NCI-H2196 treated with DMSO at 0.1 percent for 48 hours (cell line): ENCODE measurements at regions not wholly inside any gene's neighbourhood (a gene's known extent, or its start where the extent isn't known, plus 50 kb on each side); places are given as distances from the start of the nearest gene placed in this dataset.
A peak's percentile ranks its signal among the peaks of the same experiment; 100 is the strongest.

Source experiments
- DNase-seq: peaks from one replicate; lab custom pipeline; 2025; ENCODE audit not compliant: unreplicated experiment; lab: John Stamatoyannopoulos, UW

DNA sequence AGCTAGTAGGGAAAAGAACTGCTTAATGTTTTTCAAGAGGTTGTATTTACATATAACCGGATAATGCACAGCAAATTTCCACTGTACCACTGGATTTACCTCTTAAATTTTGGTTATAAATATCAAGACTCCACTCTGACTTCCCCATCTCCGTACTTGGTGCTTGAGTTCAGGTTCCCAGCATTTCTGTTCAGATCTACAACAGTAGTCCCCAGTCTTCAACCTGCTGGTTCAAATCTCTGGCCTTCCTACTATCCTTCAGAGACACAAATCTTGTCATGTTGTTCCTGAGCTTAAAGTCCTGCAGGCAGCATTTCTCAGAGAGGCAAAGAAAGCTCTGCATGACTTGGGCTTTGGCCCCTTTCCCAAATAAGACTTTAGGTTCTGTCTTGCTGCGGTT lies 392.6 kb upstream of the ATP5MC3 start:
- no peak for DNase-seq

DNA sequence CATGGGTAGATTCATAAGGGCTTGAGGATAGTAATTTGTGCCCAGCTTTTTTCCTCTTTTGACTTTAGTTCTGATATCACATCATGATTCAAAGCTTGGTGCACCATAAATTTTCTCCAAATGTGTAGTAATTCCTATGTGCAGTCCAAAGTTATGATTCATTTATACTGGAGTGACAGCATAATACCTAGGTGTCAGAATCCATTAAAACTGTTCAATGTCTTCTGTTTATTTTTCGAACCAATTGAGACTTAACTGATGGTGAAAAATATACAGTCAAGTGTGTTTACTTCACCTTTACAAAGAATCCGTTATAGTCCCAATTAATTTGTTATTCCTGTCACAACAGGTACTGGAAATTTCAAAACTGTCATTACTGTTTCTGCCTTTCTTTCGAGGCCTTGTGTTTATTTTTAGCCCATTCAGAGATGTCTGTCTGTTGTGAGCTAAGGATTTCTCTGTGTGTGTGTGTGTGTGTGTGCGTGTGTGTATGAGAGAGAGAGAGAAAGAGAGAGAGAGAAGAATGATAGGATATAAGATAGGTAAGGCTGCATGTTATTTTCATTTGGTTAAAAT lies 389.7 kb upstream of the ATP5MC3 start:
- DNase-seq, result no peak

DNA sequence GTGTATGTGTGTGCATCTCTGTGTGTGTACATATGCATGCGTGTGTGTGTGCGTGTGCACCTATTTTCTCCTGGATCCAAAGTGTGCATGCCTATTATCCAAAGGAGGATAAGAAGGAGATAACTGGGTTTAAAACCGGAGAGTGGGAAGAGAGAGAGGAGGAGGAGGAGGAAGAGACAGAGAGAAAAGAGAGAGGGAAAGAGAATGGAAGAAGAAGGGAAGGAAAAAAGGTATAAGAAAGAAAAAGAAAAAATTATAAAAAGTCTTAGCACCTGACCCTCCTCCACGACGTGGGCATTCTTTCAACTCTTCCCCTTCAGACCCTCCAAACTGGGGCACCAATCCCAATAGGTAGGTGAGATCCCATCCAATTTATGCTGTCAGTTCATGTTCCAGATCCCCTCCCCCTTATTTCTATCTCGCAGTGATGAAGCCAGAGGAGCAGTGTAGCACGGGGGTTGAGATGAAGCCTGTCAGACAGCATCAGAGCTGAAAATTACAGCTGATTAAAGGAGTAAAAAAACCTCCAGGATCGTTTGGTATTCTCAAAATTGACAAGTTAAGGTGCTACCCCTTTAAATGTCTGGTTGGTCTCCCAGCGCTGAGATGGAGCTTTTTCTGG lies 386.7 kb upstream of the ATP5MC3 start:
- DNase-seq, result no peak

GRCh38 chr2:175567435-175568061 lies 386.0 kb upstream of the ATP5MC3 start:
- DNase-seq, result no peak

- DNase-seq, result no peak
Observed at GRCh38 chr2:175560521-175561169, 379.1 kb upstream of the ATP5MC3 start.

GRCh38 chr2:175559613-175560012 lies 378.1 kb upstream of the ATP5MC3 start:
- no peak for DNase-seq

GRCh38 chr2:175557810-175558377 lies 376.4 kb upstream of the ATP5MC3 start:
- DNase-seq, result no peak

GRCh38 chr2:175553910-175554309 lies 372.4 kb upstream of the ATP5MC3 start:
- no peak for DNase-seq

DNA sequence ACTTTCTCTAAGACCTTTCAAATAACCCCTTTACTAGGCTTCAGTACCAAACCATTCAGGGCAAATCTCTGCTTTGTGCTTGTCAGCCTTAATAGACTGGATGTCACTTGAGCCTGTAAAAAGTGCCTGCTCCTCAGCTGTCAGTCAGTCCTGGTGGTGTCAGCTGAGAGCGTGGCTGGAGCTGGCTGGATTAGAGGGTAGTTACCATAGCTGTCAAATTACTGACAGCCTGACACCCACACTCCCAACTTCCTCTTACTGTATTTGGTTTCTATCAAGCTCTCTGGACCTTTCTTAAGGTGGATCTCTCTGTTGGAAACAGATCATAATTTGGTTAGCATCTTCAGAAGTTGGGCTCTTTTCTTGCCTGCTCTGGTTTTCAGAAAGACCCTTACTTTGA lies 371.4 kb upstream of the ATP5MC3 start:
- no peak for DNase-seq

DNA sequence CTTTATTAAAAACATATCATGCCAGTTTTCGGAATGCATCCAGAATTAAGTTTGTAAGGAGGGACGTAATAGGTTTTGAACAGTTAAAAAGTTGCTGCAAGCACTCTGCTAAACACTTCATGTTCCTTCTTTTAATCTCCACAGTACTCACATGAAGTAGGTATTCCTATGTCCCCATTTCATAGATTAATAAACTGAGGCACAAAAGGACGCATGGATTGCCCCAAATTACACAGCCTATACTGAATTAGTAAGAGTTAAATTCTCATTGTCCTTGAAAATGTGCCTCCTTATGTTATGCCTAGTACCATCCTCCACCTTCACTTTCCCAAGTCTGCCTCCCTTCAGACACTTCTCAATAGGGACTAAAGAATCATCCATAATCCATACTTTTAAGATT lies 358.9 kb upstream of the ATP5MC3 start:
- no peak for DNase-seq

- DNase-seq, result no peak
Observed at GRCh38 chr2:175539122-175539521, 357.6 kb upstream of the ATP5MC3 start.

DNA sequence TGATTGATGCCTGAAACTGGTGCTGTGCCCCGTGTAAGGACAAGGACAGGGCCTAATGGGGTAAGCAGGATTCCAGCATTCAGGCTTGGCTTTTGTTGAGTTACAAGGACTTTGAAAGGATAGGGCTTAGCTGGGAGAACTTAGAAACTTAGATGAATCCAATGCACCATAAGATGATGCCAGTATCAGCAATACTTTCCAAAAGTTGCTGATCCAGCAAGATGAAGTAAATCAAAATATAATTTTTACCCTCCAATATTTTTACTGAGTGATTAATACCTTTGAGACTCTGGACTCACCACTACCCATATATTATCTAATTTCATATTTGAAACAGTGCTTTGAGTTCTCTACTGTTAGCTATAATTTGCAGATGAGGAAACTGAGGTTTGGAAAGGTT lies 354.5 kb upstream of the ATP5MC3 start:
- no peak for DNase-seq

DNA sequence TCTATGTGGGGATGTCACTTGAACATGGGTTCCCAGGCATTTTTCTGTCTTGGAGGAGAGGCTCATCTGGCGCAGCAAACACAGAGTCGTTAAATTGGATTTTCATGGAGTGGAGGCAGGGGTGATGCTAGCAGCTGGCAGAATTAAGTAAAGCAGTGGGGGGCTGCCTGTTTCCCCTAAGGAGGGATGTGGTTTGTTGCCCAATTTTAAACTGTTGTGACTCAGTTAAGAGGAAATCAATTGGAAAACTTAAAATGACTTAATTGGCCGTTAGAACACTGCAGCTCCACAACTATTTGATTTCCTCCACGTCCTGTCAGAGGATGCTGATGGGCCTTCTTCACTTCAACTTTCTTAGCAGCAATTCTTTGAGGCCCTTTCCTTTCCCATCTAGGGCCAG lies 354.1 kb upstream of the ATP5MC3 start:
- DNase-seq, result no peak

DNA sequence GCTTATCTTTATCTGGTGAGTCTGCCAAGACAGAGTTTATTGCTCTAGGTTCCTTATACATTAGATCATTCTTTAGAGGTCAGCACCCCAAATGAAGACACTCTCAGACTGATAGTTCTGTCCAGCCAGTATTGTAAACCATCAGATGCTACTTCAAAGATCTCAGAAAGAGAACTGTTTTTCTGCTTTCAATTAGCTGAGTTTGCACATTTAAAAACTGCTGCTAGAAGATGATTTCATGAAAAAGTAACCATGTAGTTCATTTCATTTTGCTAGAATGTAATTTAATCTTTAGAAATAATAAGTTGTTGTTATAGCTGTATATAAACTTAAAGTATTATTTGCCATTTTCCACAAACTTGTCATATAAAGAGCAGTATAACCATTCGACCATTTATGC lies 344.5 kb upstream of the ATP5MC3 start:
- peak; percentile 9 for DNase-seq

DNA sequence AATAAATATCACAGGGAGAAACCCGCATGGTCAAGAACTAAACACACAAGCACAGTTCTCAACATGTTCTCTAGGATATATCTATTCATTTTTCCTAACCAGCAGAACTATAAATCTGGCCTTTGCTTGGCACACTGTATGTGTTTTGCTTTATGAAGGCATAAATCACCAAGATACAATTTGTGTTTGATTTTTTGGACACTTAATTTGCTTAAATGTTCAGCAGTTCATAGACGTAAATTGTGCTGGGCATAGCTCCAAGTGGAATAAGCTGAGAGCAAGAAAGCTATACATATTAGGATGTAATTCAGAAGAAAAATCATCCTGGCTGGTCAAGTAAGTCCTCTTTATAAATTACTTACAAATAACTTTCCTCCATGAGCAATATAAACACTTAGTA lies 341.5 kb upstream of the ATP5MC3 start:
- no peak for DNase-seq

DNA sequence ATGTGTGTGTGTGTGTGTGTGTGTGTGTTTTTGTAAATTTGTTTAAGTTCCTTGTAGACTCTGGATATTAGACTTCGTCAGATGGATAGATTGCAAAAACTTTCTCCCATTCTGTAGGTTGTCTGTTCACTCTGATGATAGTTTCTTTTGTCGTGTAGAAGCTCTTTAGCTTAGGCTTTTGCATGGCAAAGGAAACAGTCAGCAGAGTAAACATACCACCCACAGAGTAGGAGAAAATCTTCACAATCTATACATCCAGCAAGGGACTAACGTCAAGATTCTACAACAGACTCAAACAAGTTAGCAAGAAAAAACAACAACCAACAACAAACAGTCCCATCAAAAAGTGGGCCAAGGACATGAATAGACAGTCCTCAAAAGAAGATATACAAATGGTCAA lies 336.7 kb upstream of the ATP5MC3 start:
- no peak for DNase-seq

DNA sequence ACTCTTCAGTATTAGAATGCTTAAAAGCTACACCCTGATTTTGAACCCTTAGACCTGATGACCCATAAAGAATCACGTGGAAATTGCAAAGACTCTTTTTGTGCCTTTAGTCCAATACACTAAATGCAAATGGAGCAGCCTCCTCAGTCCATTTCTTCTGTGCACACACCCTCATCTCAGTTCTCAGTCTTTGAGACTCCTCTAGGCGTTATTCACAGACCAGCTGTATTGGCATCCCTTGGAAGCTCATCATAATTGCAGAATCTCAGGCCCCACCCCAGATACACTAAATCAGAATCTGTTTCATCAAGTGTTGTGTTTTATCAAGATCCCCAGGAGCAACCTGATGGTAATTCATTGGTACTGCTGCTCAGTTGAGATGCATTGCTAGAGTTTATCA lies 335.0 kb upstream of the ATP5MC3 start:
- DNase-seq, result no peak

GRCh38 chr2:175500255-175500654 lies 318.7 kb upstream of the ATP5MC3 start:
- DNase-seq, result no peak

DNA sequence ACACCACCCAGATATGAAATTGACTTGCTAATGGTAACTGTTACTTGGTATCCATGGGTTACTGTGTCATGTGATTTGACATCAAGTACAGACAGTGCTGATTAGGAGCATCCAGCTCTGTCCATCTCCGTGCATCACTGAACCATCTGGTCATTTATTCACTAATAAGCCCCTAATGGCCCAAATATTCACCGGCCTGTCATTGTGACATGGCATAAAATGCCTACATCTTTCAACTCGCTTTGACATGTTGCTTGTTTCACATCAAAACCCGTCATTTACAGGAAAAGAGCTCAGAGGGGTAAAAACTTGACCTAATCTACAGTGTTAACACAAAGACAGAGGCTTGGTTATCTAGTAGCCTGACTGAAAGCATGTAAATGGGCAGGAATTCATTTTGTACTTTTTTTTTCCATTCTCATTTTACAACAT lies 308.9 kb upstream of the ATP5MC3 start:
- DNase-seq, result no peak

GRCh38 chr2:175478096-175478768 lies 296.7 kb upstream of the ATP5MC3 start:
- no peak for DNase-seq

DNA sequence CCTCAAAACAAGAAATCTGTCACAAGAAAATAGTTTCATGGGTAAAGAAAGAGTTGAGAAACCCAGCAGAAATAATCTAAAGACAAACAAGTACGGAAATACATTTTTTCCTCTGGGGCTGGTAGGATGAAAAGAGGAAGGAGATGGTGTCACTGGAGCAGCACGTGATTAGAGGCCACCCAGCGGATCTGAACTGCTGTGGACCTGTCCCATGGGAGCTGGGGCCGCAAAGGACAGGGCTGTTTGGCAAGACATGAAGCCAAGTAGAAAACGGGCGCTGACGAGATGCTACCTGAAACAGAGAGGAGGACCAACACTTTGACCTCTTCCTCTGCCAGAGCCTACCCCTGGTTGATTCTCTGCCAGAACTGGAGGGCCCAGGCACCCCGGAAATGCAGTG lies 295.4 kb upstream of the ATP5MC3 start:
- no peak for DNase-seq
